B cell (primary cell): ENCODE measurements at regions not wholly inside any gene's neighbourhood (a gene's known extent, or its start where the extent isn't known, plus 50 kb on each side); places are given as distances from the start of the nearest gene placed in this dataset.

ENCODE experiments used
- CTCF ChIP-seq: fragments of 200-600 bp; IDR thresholded peaks from one replicate; pipeline ENCODE4 v1.8.0; 2022; ENCODE audit warnings: antibody characterized with exemption, mild to moderate bottlenecking
- EZH2 ChIP-seq: IDR thresholded peaks from 2 replicates; pipeline ENCODE4 v1.6.1; 2012; ENCODE audit warnings: borderline replicate concordance, low read depth, mild to moderate bottlenecking, moderate library complexity, low read length; ENCODE audit not compliant: insufficient read depth, poor library complexity, severe bottlenecking

GRCh38 chr12:92649511-92650227 lies 53.1 kb upstream of the PLEKHG7 start:
- peak; percentile 82 for TF ChIP-seq CTCF
- TF ChIP-seq EZH2: no peak
